SK-N-SH (cell line): ENCODE measurements at regions not wholly inside any gene's neighbourhood (a gene's known extent, or its start where the extent isn't known, plus 50 kb on each side); places are given as distances from the start of the nearest gene placed in this dataset.

Experiments used
- CTCF ChIA-PET: fragments of 300-600, 350-600 bp; formaldehyde crosslinking; extraction: SDS; loops from one replicate; lab custom pipeline; 2021; lab: Yijun Ruan, JAX
- POLR2A ChIA-PET: fragments of 350-600 bp; sonication (Branson Sonifier 250); formaldehyde crosslinking; extraction: SDS; loops from one replicate; lab custom pipeline; 2020; ENCODE audit warnings: antibody characterized with exemption, inconsistent platforms; lab: Yijun Ruan, JAX
- DNase-seq: peaks from one replicate; pipeline ENCODE4 v3.0.0; 2012
- H2AFZ ChIP-seq: fragments of 200-600 bp; sonication (generic); 2 replicates; pipeline ENCODE4 v1.8.1; 2016; ENCODE audit warnings: antibody characterized with exemption, mild to moderate bottlenecking, low read depth
- H3F3A ChIP-seq: fragments of 200-600 bp; sonication (generic); replicated peaks from 2 replicates; pipeline ENCODE3; 2016; ENCODE audit warnings: antibody characterized with exemption, mild to moderate bottlenecking; ENCODE audit not compliant: insufficient read depth
- H3K27ac ChIP-seq, 2 experiments: fragments of 200-500 bp in 1 of 2; fragments of 200-600 bp in 1 of 2; sonication (Bioruptor generic) in 1 of 2; sonication (generic), shearing (Covaris generic) in 1 of 2; 2 replicates each; pipeline versions ENCODE4 v1.5.1 to v1.6.1; 2014 to 2016; ENCODE audit warnings: low read depth in 2 of 2, inconsistent platforms in 1 of 2, low read length in 1 of 2, mild to moderate bottlenecking in 1 of 2, mixed read lengths in 1 of 2
- H3K27me3 ChIP-seq: fragments of 200-600 bp; sonication (generic), shearing (Covaris generic); 2 replicates; pipeline ENCODE4 v1.6.1; 2016; ENCODE audit warnings: mixed run types; ENCODE audit not compliant: insufficient read depth
- H3K36me3 ChIP-seq, 2 experiments: fragments of 200-500 bp in 1 of 2; fragments of 200-600 bp in 1 of 2; sonication (Bioruptor generic) in 1 of 2; sonication (generic) in 1 of 2; replicated peaks in 1 of 2; 2 replicates each; pipeline versions ENCODE3 to v1.5.1; 2014 to 2016; ENCODE audit warnings: low read length in 1 of 2, mild to moderate bottlenecking in 1 of 2; ENCODE audit not compliant: insufficient read depth in 2 of 2, control insufficient read depth in 1 of 2
- H3K4me1 ChIP-seq, 2 experiments: fragments of 200-500 bp in 1 of 2; fragments of 200-600 bp in 1 of 2; sonication (Bioruptor generic) in 1 of 2; sonication (generic), shearing (Covaris generic) in 1 of 2; 2 replicates each; pipeline versions ENCODE4 v1.5.1 to v1.6.1; 2014 to 2016; ENCODE audit warnings: low read depth in 1 of 2, low read length in 1 of 2, mixed run types in 1 of 2; ENCODE audit not compliant: insufficient read depth in 2 of 2, control insufficient read depth in 1 of 2
- H3K4me2 ChIP-seq: fragments of 200-600 bp; sonication (generic), shearing (Covaris generic); 2 replicates; pipeline ENCODE4 v1.6.1; 2017; ENCODE audit warnings: mixed run types
- H3K4me3 ChIP-seq, 2 experiments: fragments of 200-500 bp in 1 of 2; fragments of 200-600 bp in 1 of 2; sonication (Bioruptor generic) in 1 of 2; sonication (generic), shearing (Covaris generic) in 1 of 2; 2 replicates each; pipeline versions ENCODE4 v1.5.1 to v1.8.1; 2014 to 2016; ENCODE audit warnings: low read depth in 2 of 2, inconsistent platforms in 1 of 2, low read length in 1 of 2, mild to moderate bottlenecking in 1 of 2, mixed read lengths in 1 of 2, moderate library complexity in 1 of 2
- H3K79me2 ChIP-seq: fragments of 200-600 bp; sonication (generic); 2 replicates; pipeline ENCODE4 v1.8.1; 2017; ENCODE audit warnings: mild to moderate bottlenecking; ENCODE audit not compliant: insufficient read depth
- H3K9ac ChIP-seq: fragments of 200-600 bp; sonication (generic); 2 replicates; pipeline ENCODE4 v1.6.1; 2017; ENCODE audit warnings: mixed run types
- H3K9me2 ChIP-seq: fragments of 200-600 bp; sonication (generic); 2 replicates; pipeline ENCODE4 v1.6.1; 2017; ENCODE audit warnings: mixed run types
- H3K9me3 ChIP-seq: fragments of 200-600 bp; sonication (generic); 2 replicates; pipeline ENCODE4 v1.6.1; 2017; ENCODE audit warnings: mixed run types, mild to moderate bottlenecking, moderate library complexity
- H4K20me1 ChIP-seq: fragments of 200-600 bp; sonication (generic); 2 replicates; pipeline ENCODE4 v1.6.1; 2017; ENCODE audit warnings: mild to moderate bottlenecking, mixed run types; ENCODE audit not compliant: insufficient read depth
- EP300 ChIP-seq, 2 experiments: IDR thresholded peaks; 2 replicates each; pipeline versions ENCODE4 v1.4.0 to v1.6.1; 2012; ENCODE audit warnings: borderline replicate concordance in 1 of 2, low read depth in 1 of 2, low read length in 1 of 2
- FOSL2 ChIP-seq: IDR thresholded peaks from 2 replicates; pipeline ENCODE4 v1.4.0; 2012; ENCODE audit warnings: low read depth, mild to moderate bottlenecking, moderate library complexity, borderline replicate concordance
- FOXJ3 ChIP-seq: sonication (generic); formaldehyde crosslinking; IDR thresholded peaks from 2 replicates; pipeline ENCODE4 v1.5.1; 2020; ENCODE audit warnings: mild to moderate bottlenecking, missing genetic modification reagents
- GATA2 ChIP-seq: sonication (generic); formaldehyde crosslinking; IDR thresholded peaks from 2 replicates; pipeline ENCODE4 v1.5.0; 2020; ENCODE audit warnings: mild to moderate bottlenecking, missing genetic modification reagents
- MEF2A ChIP-seq: IDR thresholded peaks from 2 replicates; pipeline ENCODE4 v1.4.0; 2012; ENCODE audit warnings: low read depth, borderline replicate concordance
- NFIC ChIP-seq: IDR thresholded peaks from 2 replicates; pipeline ENCODE4 v1.4.0; 2012; ENCODE audit warnings: borderline replicate concordance
- RFX5 ChIP-seq: IDR thresholded peaks from 2 replicates; pipeline ENCODE4 v1.6.1; 2012; ENCODE audit warnings: mild to moderate bottlenecking, improper control_type of control experiment, low read length
- RXRA ChIP-seq: IDR thresholded peaks from 2 replicates; pipeline ENCODE4 v1.4.0; 2012; ENCODE audit warnings: low read depth, mild to moderate bottlenecking, borderline replicate concordance
- TAF1 ChIP-seq: IDR thresholded peaks from 2 replicates; pipeline ENCODE4 v1.6.1; 2012; ENCODE audit warnings: low read depth, mild to moderate bottlenecking, low read length, moderate library complexity, borderline replicate concordance
- TCF12 ChIP-seq: IDR thresholded peaks from 2 replicates; pipeline ENCODE4 v1.4.0; 2012
- WGBS: methylation state at CpG from one replicate; pipeline ENCODE4 v1.1.6; 2017; ENCODE audit warnings: low lambda C conversion rate; 5-methylcytosine and 5-hydroxymethylcytosine counted together
- TF ChIP-seq, protein P1 (sequence below): IDR thresholded peaks from 2 replicates; pipeline ENCODE4; 2012
- TF ChIP-seq, protein P2 (sequence below): fragments of 150-350 bp; IDR thresholded peaks from 2 replicates; pipeline ENCODE4 v1.6.1; 2017; ENCODE audit warnings: antibody characterized with exemption, low read length, low read depth, borderline replicate concordance
- TF ChIP-seq, protein P3 (sequence below): IDR thresholded peaks from 2 replicates; pipeline ENCODE4 v1.6.1; 2012; ENCODE audit warnings: mild to moderate bottlenecking, low read depth, low read length, moderate library complexity
- TF ChIP-seq, protein P4 (sequence below): IDR thresholded peaks from 2 replicates; pipeline ENCODE4 v1.4.0; 2012; ENCODE audit warnings: low read depth, borderline replicate concordance
- TF ChIP-seq, protein P5 (sequence below): IDR thresholded peaks from 2 replicates; pipeline ENCODE4 v1.4.0; 2012; ENCODE audit warnings: low read depth

DNA sequence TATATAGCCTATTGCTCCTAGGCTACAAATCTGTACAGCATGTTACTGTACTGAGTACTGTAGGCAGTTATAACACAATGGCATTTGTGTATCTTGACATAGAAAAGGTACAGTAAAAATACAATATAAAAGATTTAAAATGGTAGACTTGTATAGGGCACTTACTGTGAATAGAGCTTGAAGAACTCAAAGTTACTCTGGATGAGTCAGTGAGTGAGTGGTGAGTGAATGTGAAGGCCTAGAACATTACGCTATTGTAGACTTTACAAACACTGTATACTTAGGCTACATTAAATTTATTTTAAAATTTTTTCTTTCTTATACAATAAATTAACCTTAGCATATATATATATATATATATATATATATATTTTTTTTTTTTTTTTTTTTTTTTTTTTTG lies 140.0 kb upstream of the UBE2E1 start:
- Histone ChIP-seq H3K9me2 (no peaks in the 10 kb centered on the region), H3K4me2 (no peak overlapping the region), H3K9me3 (no peaks in the 10 kb centered on the region), H4K20me1 (no peaks in the 10 kb centered on the region), H3K36me3 (no peaks in the 10 kb centered on the region), H3K9ac (no peak overlapping the region), H3K4me3 (no peak overlapping the region), H3F3A (peaks cover 16% of the 10 kb centered on the region), H3K4me1 (peaks cover 0 to 12% of the 10 kb centered on the region in 2 experiments; a peak in 3 of 4 replicates), H3K27ac (no peak overlapping the region), H2AFZ (no peak overlapping the region), H3K79me2 (no peaks in the 10 kb centered on the region), H3K27me3 (no peaks in the 10 kb centered on the region)
- ChIA-PET CTCF (no interaction called here), POLR2A (no interaction called here)
- no peak for TF ChIP-seq NFIC
- TF ChIP-seq, protein P1, sequence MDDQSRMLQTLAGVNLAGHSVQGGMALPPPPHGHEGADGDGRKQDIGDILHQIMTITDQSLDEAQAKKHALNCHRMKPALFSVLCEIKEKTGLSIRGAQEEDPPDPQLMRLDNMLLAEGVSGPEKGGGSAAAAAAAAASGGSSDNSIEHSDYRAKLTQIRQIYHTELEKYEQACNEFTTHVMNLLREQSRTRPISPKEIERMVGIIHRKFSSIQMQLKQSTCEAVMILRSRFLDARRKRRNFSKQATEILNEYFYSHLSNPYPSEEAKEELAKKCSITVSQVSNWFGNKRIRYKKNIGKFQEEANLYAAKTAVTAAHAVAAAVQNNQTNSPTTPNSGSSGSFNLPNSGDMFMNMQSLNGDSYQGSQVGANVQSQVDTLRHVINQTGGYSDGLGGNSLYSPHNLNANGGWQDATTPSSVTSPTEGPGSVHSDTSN, result no peak
- TF ChIP-seq, protein P2, sequence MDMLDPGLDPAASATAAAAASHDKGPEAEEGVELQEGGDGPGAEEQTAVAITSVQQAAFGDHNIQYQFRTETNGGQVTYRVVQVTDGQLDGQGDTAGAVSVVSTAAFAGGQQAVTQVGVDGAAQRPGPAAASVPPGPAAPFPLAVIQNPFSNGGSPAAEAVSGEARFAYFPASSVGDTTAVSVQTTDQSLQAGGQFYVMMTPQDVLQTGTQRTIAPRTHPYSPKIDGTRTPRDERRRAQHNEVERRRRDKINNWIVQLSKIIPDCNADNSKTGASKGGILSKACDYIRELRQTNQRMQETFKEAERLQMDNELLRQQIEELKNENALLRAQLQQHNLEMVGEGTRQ, result no peak
- no peak for TF ChIP-seq FOSL2
- TF ChIP-seq, protein P3, sequence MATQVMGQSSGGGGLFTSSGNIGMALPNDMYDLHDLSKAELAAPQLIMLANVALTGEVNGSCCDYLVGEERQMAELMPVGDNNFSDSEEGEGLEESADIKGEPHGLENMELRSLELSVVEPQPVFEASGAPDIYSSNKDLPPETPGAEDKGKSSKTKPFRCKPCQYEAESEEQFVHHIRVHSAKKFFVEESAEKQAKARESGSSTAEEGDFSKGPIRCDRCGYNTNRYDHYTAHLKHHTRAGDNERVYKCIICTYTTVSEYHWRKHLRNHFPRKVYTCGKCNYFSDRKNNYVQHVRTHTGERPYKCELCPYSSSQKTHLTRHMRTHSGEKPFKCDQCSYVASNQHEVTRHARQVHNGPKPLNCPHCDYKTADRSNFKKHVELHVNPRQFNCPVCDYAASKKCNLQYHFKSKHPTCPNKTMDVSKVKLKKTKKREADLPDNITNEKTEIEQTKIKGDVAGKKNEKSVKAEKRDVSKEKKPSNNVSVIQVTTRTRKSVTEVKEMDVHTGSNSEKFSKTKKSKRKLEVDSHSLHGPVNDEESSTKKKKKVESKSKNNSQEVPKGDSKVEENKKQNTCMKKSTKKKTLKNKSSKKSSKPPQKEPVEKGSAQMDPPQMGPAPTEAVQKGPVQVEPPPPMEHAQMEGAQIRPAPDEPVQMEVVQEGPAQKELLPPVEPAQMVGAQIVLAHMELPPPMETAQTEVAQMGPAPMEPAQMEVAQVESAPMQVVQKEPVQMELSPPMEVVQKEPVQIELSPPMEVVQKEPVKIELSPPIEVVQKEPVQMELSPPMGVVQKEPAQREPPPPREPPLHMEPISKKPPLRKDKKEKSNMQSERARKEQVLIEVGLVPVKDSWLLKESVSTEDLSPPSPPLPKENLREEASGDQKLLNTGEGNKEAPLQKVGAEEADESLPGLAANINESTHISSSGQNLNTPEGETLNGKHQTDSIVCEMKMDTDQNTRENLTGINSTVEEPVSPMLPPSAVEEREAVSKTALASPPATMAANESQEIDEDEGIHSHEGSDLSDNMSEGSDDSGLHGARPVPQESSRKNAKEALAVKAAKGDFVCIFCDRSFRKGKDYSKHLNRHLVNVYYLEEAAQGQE, result no peak
- TF ChIP-seq GATA2 (CRISPR knock-in tag), result no peak
- no peak for TF ChIP-seq TCF12
- no peak for TF ChIP-seq FOXJ3 (CRISPR knock-in tag)
- no peak for DNase-seq
- 100% methylated on average over 1 of the region's 1 CpG for WGBS

DNA sequence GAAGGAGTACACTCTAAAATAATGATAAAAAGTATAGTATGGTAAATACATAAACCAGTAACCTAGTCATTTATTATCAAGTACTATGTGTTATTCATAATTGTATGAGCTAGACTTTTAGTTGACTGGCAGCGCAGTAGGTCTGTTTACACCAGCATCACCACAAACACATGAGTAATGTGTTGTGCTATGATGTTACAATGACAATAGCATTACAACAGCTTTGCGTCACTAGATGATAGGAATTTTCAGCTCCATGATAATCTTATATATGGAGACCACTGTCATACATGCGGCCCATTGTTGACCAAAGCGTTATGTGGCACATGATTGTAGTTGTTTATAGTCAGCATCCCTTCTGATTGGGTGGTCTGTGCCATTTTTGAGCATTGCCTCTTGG lies 138.9 kb upstream of the UBE2E1 start:
- no peaks in the 10 kb centered on the region for H3K9me3 ChIP-seq
- peaks cover 0 to 12% of the 10 kb centered on the region in 2 experiments; a peak in 3 of 4 replicates for H3K4me1 ChIP-seq
- H3K4me3 ChIP-seq, result no peak overlapping the region
- POLR2A ChIA-PET, result no interaction called here
- H2AFZ ChIP-seq, result no peak overlapping the region
- no peak overlapping the region for H3K4me2 ChIP-seq
- H3K79me2 ChIP-seq, result no peaks in the 10 kb centered on the region
- CTCF ChIA-PET, result interaction anchor here (1.0 kb wide), 1 partner anchor 18 kb away, joined by 4 read pairs; no protein-coding TSS in a partner anchor
- TF ChIP-seq FOXJ3 (CRISPR knock-in tag) (no peak), MEF2A (no peak), RXRA (no peak), RFX5 (no peak), EP300 (IDR thresholded peaks at IDR 0.05; ENCODE audit: borderline replicate concordance in 1 of 2, low read depth in 1 of 2, low read length in 1 of 2) (no peak), TAF1 (no peak)
- TF ChIP-seq, protein P4, sequence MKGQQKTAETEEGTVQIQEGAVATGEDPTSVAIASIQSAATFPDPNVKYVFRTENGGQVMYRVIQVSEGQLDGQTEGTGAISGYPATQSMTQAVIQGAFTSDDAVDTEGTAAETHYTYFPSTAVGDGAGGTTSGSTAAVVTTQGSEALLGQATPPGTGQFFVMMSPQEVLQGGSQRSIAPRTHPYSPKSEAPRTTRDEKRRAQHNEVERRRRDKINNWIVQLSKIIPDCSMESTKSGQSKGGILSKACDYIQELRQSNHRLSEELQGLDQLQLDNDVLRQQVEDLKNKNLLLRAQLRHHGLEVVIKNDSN, result no peak
- TF ChIP-seq, protein P3, result no peak
- TF ChIP-seq, protein P5, sequence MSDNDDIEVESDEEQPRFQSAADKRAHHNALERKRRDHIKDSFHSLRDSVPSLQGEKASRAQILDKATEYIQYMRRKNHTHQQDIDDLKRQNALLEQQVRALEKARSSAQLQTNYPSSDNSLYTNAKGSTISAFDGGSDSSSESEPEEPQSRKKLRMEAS, result no peak
- no peak overlapping the region for H3K9ac ChIP-seq
- H3K9me2 ChIP-seq, result no peaks in the 10 kb centered on the region
- H3F3A ChIP-seq, result peaks cover 16% of the 10 kb centered on the region
- H3K27me3 ChIP-seq, result no peaks in the 10 kb centered on the region
- WGBS, result 95% methylated on average over 4 of the region's 4 CpGs
- no peaks in the 10 kb centered on the region for H3K36me3 ChIP-seq
- no peak overlapping the region for H3K27ac ChIP-seq
- H4K20me1 ChIP-seq, result no peaks in the 10 kb centered on the region
- DNase-seq, result no peak
